Adipose tissue (tissue), 3 donors: ENCODE measurements at regions not wholly inside any gene's neighbourhood (a gene's known extent, or its start where the extent isn't known, plus 50 kb on each side); places are given as distances from the start of the nearest gene placed in this dataset.
A peak's percentile ranks its signal among the peaks of the same experiment; 100 is the strongest.

Experiments used
- H3K27ac ChIP-seq: one replicate; pipeline ENCODE4 v1.5.1; 2013; ENCODE audit warnings: low read depth, low read length
- WGBS, 3 donors: extraction: QIAGEN DNeasy Blood & Tissue Kit; methylation state at CpG; one replicate each; pipeline ENCODE4 v1.1.7; 2013; 5-methylcytosine and 5-hydroxymethylcytosine counted together
- donor health status: healthy with polysubstance abuse.
- donor health status: Bipolar disorder and iron deficiency.
- donor health status: healthy.

DNA sequence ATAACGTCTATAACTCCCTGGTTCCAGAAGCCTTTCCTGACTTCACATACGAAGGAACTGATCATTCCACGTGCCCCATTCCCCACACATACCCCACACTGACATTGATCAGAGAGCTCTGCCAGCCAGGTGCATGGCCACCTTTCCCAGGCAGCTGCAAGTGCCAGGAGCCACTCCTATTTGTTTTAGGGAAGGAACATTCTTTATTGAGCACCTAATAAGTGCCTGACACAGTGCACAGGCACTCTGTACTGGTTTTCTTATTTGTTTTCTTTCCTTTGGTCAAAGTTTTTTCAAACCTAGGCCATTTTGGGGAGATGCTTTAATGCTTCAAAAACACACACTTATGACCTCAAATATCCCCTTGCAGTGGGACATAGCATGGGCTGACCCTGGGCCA lies 50.0 kb downstream of the PITPNM2 start:
- WGBS, 3 donors, result 93 to 97% (median 95%) methylated on average over 3 of the region's 3 CpGs
- no peak overlapping the region for H3K27ac ChIP-seq

DNA sequence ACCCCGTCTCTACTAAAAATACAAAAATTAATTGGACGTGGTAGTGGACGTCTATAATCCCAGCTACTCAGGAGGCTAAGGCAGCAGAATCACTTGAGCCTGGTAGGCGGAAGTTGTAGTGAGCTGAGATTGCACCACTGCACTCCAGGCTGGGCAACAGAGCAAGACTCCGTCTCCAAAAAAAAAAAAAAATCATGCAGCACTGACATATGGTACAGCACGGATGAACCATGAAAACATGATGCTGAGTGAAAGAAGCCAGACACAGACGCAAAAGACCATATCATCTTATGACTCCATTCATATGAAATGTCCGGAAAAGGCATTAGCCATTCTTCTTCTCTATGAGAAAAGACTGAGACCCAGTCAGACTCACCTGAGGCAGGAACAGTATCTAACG lies 50.4 kb downstream of the PITPNM2 start:
- WGBS, 3 donors, result 93 to 95% (median 93%) methylated on average over 9 of the region's 9 CpGs
- H3K27ac ChIP-seq, result no peak overlapping the region

DNA sequence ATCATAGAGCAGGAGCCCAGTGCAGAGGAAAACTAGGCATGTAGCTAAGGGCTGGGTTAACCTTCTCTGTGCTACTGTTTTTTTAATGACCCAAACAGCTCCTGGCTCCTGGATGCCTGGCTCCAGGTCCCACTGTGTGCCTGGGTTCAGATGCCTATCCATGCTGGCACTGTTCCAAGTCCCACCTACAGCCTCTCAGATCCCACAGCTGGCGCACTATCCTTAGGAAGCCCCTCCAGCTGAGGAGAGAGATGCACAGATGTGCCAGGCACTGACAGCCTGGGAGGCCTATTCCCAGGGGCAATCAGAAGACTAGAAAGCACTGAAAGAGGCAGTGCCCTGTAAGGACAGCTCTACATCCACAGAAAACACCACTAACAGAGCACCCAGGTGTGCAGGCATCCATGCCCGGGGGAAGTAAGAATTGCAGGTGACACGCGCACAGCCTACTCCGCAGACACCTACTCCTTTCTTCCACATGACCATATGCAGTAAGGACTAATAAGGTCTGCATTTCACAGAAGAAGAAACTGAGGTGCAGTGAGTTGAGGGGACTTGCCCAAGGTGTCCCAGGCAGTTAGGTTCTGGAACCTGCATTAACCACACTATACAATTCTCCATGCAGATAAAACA lies 51.2 kb downstream of the PITPNM2 start:
- no peak overlapping the region for H3K27ac ChIP-seq
- WGBS, 3 donors, result 91 to 99% (median 94%) methylated on average over 5 of the region's 5 CpGs

DNA sequence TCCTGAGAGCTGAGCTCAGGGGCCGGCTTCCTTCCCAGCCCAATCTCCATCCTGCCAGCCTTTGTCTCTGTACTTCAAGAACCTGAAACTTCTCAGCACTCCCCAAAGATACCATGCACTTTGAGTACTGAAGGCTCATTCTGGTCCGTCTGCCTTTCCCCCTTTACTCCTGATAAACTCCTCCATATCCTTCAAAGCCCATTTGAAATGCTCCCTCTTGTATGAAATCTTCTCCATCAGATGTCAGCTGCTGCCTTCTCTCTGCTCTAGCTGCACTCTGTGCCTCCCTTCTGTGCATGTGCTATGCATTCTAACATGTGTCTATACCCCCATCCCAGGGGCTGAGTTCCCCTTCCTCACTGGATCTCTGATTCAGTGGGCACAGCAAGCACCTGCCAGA lies 52.1 kb downstream of the PITPNM2 start:
- no peak overlapping the region for H3K27ac ChIP-seq
- 69 to 82% (median 82%) methylated on average over 2 of the region's 2 CpGs for WGBS, 3 donors

DNA sequence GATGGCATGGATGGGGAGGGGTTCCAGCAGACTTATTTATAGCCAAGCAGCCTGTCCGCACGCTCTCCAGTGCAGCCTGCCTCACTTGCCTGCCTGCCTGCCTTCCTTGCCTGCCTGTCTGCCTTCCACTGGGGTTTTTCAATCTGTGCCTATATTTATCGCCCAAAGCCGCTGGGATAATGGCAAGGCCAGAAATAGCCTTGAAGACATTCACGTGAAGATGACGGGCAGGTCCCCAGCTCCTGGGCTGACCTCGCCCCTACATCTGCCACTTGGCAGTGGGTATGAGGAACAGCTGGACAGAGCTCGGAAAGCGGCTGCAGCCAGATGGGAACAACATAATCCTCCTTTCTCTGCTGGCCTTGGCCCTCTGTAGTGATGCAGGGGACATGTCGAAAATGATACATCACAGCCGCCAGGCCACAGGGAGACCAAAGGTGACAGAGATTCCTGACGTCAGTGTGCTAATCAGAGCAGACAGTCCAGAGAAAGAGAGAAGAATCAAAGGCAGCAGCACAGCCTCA lies 53.3 kb downstream of the PITPNM2 start:
- WGBS, 3 donors, result 59 to 70% (median 64%) methylated on average over 12 of the region's 12 CpGs
- H3K27ac ChIP-seq, result no peak overlapping the region

DNA sequence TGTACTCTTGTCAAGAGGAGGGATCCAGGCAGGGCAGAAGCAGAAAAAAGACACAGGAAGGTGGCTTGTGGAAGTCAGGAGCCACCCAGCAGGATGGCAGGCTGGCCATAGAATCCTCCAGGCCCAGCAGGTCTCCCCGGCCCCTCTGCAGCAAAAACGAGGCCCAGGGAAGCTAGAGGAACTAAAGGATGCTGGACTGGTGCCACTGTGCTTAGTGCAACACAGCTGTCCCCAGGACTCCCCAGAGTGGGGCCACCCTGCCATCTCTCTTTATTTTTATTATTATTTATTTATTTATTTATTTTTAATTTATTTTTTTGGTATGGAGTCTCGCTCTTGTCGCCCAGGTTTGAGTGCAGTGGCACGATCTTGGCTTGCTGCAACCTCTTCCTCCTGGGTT lies 54.1 kb downstream of the PITPNM2 start:
- WGBS, 3 donors, result 74 to 90% (median 89%) methylated on average over 5 of the region's 5 CpGs
- no peak overlapping the region for H3K27ac ChIP-seq

DNA sequence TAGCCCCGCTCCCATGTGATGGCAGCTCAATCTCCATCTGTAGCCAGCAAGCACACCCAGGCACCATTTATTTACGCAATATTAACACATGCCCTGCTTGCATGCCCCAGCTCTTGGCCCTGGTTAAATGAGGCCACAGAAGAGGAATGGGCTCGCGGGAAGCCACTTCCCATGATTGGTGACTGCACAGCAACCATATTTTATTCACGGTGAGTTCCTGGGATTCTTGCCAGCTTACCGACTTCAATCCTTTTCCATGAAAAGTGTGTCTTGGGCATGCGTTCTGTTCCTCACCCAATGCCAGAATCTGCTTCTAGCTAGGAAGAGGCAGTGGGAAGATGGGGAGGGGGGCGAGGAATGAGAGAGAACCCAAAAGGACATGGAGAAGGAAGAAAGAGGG lies 54.7 kb downstream of the PITPNM2 start:
- H3K27ac ChIP-seq, result no peak overlapping the region
- WGBS, 3 donors, result 72 to 83% (median 73%) methylated on average over 8 of the region's 8 CpGs

DNA sequence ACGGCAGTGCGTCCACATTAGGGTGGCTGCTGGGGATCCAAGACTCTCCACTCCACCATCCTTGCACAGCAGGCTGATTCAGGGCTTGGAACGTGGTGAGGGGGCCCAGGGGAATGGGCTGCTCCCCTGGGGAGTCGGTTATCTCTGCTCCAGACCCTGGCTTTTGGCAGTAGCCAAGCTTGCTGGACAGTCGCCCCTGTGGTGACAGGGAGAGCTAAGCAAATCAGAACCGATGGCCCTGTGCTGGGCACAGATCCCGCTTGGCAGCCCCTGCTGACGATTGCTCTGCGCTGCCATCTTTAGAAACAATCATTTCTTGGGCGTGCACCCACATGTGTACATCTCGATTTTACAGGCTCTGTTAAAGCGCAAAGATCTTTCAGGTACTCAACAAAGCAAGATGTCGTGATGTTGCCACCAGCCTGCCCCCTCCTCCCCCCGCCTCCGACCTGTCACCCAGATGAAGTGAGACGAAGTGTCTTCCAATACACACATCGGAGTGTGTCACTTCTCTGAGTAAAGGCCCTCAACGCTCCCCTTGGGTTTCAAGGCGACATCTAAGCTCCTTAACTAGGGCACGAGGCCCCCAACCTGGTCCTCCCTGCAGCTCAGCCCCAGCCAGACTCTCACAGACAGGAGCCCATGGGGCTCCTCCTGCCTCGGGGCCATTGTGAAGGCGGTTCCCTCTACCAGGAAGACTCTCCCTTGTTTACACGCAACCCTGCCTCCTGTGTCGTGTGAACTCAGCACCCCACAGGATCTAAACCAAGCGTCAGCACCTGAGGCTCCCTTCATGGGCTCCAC lies 55.6 kb downstream of the PITPNM2 start:
- WGBS, 3 donors, result 84 to 86% (median 85%) methylated on average over 25 of the region's 25 CpGs
- H3K27ac ChIP-seq, result no peak overlapping the region

DNA sequence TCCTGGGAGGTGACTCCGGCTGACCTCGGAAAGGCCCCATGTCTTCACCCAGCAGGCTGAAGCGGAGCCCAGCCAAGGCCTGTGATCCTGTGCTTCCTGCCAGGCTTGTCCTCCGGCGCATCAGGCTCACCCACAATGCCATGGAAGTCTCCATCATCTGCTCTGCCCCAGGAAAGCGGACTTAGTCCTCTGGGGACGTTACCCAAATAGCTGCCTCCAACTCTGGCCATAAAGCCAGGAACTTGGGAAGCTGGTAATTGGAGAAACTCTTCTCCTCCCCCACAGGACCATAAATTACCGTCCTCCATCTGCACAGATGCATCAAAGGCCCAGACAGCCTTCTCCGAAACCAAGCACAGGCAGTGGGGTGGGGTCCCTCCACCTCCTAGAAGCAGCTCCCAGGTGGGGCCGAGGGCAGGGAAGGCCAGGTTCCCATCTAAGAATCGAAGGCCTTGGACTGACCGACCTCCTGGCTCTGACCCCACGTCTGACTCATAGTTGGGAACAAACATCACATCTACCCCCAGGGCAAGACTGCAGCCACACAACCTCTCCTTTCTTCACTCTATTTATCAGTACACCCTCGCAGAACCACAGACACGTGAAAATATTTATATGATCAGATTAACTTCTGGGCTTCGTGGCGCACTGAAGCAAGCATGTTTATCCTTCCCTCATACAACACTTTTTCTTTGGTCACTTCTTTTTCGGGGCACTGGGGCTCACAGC lies 56.4 kb downstream of the PITPNM2 start:
- H3K27ac ChIP-seq, result peak overlapping the region; percentile 9
- WGBS, 3 donors, result 62 to 64% (median 63%) methylated on average over 18 of the region's 18 CpGs

DNA sequence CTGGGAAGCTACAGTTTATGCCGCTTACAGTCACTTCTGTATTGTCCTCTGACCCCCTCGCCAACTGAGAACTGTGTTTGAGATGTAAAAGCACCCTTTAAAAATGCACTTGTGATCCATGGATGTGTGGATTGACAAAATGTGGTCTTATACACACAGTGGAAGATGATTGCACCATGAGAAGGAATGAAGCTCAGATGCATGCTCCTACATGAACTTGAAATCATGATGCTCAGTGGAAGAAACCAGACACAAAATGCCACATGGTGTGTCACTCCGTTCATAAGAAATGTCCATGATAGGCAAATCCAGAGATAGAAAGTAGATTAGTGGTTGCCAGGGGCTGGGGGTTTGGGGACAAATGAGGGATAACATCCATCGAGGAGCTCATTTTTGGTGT lies 58.0 kb downstream of the PITPNM2 start:
- no peak overlapping the region for H3K27ac ChIP-seq
- WGBS, 3 donors, result 90 to 99% (median 98%) methylated on average over 4 of the region's 4 CpGs

DNA sequence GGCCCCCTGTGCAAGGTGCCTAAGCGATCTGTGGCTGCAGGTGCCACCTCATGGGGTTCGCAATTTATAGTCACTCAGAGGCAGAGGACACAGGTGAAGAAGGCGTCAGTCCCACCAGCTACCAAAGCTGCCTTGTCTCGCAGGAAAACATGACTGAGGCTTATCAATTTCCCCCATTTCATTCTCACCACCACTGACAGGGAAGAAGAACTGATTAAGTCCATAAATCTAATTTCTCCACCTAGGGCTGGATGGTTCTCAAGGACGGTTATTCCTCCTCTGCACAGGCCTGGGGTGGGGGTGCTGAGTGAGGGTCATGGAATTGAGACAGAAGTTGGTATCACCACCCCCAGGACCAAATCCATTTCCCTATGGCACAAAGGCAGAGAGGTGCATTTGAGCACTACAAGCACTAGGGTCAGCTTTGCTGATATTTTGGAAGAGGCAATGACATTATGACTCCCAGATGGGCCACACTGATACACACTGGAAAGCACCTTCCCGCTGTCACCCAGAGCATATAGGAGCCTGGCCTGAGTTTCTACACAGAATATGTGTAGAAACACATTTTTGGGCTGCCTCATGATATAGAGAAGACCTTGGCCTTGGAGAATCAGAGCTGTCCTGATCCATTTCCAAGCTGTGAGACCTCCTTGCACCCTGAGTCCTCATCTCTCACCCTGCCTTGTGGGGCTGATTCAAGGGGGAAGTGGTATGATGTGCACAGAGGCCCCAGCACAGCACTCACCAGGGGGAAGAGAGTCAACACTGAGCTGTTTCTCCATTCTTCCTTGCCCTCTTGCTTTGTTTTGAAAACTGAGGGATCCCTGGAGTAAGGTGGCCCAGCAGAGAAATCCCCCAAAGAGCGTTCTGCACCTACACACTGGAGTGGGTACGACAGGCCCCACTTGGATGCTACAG lies 59.4 kb downstream of the PITPNM2 start:
- H3K27ac ChIP-seq, result no peak overlapping the region
- 89 to 98% (median 95%) methylated on average over 8 of the region's 8 CpGs for WGBS, 3 donors

DNA sequence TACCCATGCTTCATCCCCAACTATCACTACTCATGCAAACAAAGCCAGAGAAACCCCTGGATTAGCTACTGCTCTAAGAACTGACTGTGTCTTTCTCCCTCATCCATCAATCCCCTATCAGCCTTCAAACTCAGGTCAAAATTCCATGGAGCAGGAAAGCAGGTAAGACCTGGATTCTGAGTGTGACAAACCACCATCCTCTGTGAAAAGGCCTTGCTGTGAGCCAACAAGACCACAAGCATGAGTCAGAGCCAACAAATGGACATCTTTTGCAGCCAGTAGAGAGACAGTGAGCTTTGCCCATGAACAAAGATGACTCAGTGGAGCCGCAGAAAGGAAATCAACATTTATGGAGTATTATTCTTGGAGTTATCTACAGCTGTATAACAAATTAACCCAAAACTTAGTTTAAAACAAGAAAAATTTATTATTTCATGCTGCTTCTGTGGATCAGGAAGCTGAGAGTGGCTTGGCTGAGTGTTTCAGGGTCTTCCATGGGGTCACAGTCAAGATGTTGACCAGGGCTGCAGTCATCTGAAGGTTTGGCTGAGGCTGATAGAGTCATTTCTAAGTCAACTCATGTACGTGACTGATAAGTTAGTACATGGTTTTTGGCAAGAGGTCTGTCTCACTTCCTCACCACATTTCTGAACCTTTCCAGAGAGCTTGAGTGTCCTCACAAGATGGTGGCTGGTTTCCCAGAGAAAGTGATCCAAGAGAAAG lies 61.1 kb downstream of the PITPNM2 start:
- H3K27ac ChIP-seq, result no peak overlapping the region
- WGBS, 3 donors, result 61 to 86% (median 66%) methylated on average over 2 of the region's 2 CpGs

DNA sequence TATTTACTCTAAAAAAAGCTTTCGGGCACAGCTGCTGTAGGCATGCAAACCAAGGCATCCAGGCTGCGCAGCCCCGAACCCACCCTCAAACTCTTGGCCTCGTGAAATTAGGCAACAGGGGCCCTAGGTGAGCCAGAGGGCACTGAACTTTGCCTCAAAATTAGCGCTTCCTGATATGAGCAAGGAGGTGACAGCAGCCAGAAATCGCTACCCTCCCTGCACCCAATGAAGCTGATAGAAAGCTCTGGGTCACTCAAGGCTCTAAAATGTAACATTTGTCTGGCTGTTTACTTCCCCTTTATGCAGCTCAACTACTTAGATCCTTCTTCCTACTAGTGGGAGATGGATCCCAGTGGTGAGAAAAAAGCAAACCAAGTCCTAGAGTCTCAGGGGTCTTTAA lies 61.8 kb downstream of the PITPNM2 start:
- H3K27ac ChIP-seq, result no peak overlapping the region
- 75 to 90% (median 78%) methylated on average over 6 of the region's 6 CpGs for WGBS, 3 donors

DNA sequence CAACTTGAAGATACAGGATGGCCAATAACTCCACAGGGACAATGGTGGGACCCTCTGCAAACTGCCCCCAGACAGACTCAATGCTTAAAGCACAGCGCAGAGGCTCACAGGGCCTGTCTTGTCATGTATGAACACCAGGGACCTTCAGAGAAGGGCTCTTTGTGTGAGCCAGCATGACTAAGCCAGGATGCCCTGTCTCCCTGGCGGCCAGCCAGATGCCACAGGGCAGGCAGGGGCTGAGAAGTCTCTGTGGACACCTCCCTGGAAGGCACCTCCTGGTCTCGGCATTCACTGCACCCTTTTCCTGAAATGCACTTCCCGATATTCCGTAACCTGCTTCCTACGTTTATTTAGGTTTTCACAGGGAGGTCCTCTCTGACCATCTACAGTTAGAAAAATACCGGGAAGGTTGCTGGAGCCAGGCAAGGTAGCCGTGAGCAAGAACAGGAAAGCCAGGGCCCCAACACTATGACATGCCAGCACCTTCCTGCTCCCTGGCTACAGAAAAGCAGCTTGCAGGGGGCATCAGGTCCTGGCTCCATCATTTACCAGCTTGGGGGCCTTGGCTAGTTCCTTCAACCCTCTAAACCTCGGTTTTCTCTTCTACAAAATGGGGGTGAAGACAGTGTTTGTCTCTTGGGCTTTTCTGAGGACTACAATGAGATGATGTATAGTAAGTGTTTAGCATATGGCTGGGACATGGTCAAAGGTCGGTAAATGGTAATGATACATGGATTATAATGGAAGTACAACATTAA lies 65.0 kb downstream of the PITPNM2 start:
- no peak overlapping the region for H3K27ac ChIP-seq
- 54 to 77% (median 60%) methylated on average over 10 of the region's 10 CpGs for whole genome bisulfite sequencing, 3 donors

DNA sequence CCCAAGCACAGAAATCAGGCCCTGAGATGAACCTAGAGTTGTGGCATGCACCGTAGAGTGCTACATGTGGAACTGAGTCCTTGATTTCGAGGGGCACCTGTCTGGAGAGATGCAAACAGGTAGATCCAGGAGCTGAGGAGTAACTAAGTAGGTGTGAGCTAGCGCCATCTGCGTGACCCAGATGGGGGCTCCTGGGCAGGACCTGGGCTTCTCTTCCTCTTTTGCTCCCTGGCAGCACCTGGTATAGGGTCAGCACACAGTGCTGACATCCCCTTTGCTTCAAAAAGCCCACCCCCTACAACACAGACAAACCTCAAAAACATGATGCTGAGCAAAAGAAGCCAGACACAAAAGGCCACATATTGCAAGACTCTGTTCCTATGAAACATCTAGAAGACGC lies 65.8 kb downstream of the PITPNM2 start:
- WGBS, 3 donors, result 78 to 92% (median 84%) methylated on average over 5 of the region's 5 CpGs

DNA sequence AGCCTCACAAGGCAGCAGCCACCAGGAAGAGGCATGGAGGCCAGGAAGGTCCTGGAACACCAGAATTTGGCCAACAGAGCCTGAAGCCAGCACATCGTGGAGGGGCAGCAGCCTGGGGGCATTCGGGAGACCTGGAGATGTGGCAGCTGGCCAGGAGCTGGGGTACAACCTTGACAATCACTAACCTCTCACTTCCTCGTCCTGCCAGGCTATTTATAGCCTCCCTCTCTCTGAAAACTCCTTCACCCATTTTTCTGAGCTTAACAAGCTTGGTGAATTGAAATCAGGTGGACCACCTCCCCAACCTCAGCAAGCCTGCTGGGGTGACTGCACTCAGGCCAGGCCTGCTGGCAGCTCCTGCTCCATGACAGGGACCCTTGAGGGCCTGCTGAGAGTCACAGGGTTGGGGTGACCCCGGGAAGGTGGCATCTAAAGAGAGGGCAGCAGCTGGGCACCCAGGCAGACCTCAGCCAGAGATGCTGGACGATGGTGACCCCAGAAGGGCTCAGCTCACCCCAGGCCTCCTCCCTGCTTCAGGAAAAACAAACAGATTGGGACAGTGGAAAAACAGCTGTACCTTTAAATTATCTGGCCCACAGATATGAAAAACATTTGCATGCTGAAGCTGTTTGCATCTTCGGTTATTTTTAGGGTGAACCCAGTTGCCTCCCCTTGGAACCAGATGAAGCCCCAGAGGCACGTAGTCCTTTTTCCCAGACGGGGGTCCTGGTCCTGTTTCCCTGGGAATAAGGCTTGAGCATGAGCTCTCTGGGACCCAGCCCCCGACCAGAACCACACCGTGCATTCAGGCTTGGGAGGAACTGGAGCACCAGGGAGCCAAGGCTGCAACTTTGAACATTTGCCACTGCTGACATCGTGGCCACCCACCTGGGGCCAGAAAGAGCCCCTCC lies 67.0 kb downstream of the PITPNM2 start:
- 56 to 63% (median 56%) methylated on average over 11 of the region's 11 CpGs for WGBS, 3 donors
- no peak overlapping the region for H3K27ac ChIP-seq

More for the DNA sequence above, 65.8 kb downstream of the PITPNM2 start:
- no peak overlapping the region for H3K27ac ChIP-seq
